ENCODE measurements at regions not wholly inside any gene's neighbourhood (a gene's known extent, or its start where the extent isn't known, plus 50 kb on each side); places are given as distances from the start of the nearest gene placed in this dataset.

DNA sequence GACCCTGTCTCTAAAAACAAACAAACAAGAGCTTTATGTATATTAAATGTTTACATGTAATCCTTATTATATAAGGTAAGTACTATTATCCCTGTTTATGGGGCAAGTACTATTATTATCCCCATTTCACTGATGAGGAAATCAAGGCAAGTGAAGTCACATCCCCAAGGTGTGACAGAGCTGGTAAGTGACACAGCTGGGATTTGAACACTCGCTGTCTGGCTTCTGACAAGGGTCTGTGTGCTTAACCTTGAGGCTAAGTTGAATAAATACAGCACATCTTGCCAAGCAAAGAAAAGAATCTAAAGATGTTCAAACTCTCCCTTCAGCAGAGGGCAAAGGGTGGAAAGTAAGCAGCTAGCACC, 167.9 kb upstream of the IRF2BP2 start:
- in situ Hi-C loops (cut with HindIII; ENCODE audit: low pct_unique_long_range_greater_than_20kb, low sequenced_read_pairs): no loop called here
- DNase-seq (ENCODE audit: low read depth in 1 of 2, low spot score in 1 of 2): no peak
- no peak for TF ChIP-seq JUND (IDR thresholded peaks at IDR 0.05; ENCODE audit: low read depth)

DNA sequence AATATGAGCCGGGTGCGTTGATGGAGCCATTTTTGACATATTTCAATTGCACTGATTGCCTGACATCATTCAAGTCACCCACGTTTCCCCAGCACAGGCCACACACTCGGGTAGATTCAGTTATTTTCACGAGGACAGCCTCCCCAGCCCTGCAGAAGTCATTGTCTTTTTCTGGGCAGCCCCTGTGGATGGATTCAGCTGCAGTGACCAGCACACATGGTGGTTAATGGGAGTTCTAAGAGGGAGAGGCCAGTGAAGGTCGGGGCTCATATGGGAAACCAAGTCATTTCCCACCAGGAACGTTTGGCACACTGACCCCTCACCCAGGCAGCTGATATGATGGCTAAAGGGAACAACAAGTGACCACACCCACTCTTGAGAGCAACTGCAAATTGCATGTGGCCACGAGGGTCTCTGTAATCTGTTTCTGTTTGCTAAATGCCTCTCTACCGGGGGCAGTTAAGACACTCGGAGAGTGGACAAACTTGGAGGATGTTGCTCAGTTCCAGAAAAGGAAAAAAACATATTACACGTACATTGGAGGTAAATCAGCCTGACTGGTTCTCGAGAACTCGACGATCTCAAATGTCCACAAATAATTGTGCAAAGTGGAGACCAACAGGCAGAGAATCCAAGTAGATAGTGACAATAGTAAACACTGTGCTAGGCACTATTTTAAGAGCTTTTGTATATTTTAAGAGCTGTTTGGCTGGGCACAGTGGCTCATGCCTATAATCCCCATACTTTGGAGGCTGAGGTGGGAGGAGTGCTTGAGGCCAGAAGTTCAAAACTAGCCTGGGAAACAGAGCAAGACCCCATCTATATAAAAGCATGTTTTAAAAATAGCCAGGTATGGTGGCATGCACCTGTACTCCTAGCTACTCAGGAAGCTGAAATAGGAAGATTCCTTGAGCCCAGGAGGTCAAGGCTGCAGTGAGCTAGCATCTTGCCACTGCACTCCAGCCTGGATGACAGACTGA, 167.2 kb upstream of the IRF2BP2 start:
- TF ChIP-seq JUND (IDR thresholded peaks at IDR 0.05; ENCODE audit: low read depth): no peak
- no peak for DNase-seq (ENCODE audit: low read depth in 1 of 2, low spot score in 1 of 2)
- in situ Hi-C loops (cut with HindIII; ENCODE audit: low pct_unique_long_range_greater_than_20kb, low sequenced_read_pairs): no loop called here

DNA sequence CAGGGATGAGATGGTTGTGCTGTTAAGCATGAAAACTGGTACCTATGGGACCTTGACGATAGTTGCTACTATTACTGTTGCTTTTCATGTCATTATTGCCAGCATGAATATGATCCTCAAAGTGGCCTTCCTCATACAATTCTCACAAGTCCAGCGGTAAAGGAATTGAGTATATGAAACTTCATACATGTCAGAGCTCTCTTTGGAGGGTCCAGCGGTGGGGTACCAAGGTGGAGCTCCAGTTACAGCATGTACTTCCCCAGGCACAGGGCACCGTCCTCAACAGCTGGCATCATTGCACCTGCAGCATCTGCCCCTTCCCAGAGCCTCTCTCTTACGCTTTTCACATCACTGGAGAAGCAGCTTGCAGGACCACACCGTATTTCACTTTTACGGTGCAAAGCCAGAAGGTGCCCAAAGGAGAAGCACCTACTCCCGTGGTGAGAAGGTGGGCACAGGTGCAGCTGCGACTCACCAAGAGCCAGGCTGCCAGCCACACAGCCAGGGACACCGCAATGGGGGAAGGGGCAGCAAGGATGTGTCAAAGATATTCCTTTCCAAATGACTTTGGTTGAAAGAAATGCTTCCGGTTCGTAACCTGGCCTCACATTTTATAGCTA, 166.4 kb upstream of the IRF2BP2 start:
- in situ Hi-C loops (cut with HindIII; ENCODE audit: low pct_unique_long_range_greater_than_20kb, low sequenced_read_pairs): no loop called here
- DNase-seq (ENCODE audit: low read depth in 1 of 2, low spot score in 1 of 2): no peak
- TF ChIP-seq JUND (IDR thresholded peaks at IDR 0.05; ENCODE audit: low read depth): no peak

DNA sequence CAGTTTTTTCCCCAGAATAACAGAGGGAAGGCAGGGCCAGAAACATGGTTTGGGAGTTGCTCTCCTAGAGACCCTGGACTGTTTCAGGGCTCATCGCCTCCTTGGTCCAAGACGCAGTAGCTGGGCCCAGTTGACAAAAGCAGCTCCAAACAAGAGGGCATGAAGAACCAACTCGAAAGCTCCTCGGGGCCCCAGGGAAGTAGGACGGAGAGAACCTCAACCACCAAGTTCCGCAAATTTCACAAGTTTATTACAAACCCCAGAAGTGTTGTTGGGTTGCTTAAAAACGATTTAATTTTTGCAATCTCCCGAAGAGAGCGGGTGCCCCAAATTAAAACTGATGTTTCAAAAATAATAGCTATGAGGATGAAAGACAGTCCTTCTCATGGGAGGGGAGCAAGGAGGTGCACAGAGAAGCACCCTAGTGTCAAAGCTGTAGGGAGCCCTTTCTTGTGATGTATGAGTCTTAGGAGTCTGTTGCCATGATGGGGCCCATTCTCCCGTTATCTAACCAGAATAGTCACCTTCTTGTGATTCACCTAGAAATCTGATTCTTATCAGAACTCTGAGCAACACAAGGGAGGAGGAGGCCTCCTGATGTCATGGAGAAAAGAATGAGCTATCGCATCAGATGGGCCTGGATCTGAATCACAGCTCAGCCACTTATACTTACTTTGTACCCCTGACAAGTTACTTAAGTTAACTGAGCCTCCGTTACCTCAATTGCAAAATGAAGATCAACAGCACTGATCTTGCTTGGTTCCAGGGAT, 165.7 kb upstream of the IRF2BP2 start:
- DNase-seq (ENCODE audit: low read depth in 1 of 2, low spot score in 1 of 2): no peak
- TF ChIP-seq JUND (IDR thresholded peaks at IDR 0.05; ENCODE audit: low read depth): no peak
- in situ Hi-C loops (cut with HindIII; ENCODE audit: low pct_unique_long_range_greater_than_20kb, low sequenced_read_pairs): no loop called here

DNA sequence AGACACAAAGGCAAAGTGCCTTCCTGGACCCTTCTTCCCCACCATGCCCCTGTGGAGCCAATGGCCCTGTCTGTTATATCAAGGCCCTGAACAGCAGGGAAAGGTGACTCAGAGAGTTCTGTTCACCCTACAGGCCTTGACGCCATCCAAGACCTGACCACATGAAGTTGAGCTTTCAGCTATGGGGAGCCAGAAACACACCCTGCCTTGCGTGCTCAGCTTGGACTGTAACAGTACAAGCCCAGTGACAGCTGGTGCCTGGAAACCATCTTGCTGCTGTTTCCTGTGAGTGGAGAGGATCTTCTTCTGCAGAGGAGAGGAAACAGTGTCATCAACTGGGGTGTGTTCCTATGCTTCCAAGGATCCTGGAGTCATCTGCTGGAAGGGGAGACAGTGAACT, 165.0 kb upstream of the IRF2BP2 start:
- TF ChIP-seq JUND (IDR thresholded peaks at IDR 0.05; ENCODE audit: low read depth): no peak
- no peak for DNase-seq (ENCODE audit: low read depth in 1 of 2, low spot score in 1 of 2)
- in situ Hi-C loops (cut with HindIII; ENCODE audit: low pct_unique_long_range_greater_than_20kb, low sequenced_read_pairs): no loop called here

DNA sequence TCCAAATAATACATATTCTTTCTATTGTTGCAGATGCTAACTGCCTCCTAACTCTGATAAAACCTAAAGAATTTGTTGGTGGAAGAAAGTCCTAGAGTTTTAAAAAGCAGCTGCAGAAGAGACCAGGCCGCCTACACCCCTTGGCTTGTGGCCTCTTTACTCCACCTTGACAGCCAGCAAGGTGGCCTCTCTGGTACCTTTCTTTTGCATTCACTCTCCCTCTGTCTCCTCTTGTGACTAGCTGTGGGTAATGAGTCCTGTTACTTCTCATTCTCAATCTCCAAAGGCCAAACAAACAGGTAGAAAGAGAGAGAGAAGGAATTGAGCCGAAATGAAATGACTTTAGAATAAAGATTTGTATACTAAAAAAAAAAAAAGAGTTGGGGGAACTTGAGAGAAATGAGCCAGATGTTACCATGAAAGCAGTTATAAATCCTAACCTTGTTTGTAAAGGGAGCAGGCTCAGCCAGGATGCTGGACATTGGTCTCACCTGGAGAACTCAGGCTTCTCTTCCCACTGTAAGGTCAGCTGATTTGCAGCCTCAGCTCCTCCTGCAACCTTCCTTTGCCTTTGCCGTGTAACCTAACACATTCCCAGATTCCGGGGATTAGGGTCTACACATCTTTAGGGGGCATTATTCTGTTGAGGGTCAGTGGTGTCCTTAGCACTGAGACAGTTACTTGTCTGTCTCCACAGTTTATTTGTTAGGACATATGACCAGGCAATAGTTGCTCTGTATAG, 164.1 kb upstream of the IRF2BP2 start:
- no peak for TF ChIP-seq JUND (IDR thresholded peaks at IDR 0.05; ENCODE audit: low read depth)
- no peak for DNase-seq (ENCODE audit: low read depth in 1 of 2, low spot score in 1 of 2)
- in situ Hi-C loops (cut with HindIII; ENCODE audit: low pct_unique_long_range_greater_than_20kb, low sequenced_read_pairs): no loop called here

DNA sequence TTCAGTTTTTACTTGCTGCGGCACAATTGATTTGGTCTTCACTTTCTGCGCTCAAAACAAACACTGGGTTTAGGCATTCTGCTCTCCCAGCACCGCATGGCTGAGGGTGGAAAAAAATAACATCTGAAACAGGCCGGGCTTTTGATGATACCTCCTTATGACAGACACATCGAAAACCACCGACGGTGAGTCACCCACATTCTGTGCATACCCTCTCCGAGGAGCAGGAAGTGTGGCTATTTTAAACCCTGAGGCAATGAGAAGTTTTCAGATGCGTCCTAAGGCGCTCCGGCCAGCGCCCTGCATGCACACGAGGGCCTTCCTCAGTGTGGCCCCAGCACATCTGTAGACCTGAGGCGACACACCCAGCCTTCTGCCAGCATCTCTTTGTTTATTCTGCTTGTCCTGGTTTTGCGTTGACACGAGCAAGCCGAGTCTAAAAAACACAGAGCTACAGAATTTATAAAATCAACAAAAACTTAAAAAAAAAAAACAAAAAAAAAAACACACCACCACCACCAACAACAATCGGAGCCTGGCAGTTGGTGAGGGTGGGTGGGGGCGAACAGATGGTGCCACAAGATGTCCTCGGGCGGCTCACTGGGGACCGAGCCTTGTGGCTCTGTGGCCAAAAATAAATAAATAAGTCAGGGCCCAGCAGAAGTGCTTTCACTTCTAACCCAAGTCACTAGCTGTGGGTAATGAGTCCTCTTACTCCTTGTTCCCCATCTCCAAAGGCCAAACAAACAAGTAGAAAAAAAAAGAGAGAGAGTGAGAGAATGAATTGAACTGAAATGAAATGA, 162.6 kb upstream of the IRF2BP2 start:
- in situ Hi-C loops (cut with HindIII; ENCODE audit: low pct_unique_long_range_greater_than_20kb, low sequenced_read_pairs): no loop called here
- peak in 1 of 2 experiments; percentile 79 for DNase-seq (ENCODE audit: low read depth in 1 of 2, low spot score in 1 of 2)
- TF ChIP-seq JUND (IDR thresholded peaks at IDR 0.05; ENCODE audit: low read depth): no peak

DNA sequence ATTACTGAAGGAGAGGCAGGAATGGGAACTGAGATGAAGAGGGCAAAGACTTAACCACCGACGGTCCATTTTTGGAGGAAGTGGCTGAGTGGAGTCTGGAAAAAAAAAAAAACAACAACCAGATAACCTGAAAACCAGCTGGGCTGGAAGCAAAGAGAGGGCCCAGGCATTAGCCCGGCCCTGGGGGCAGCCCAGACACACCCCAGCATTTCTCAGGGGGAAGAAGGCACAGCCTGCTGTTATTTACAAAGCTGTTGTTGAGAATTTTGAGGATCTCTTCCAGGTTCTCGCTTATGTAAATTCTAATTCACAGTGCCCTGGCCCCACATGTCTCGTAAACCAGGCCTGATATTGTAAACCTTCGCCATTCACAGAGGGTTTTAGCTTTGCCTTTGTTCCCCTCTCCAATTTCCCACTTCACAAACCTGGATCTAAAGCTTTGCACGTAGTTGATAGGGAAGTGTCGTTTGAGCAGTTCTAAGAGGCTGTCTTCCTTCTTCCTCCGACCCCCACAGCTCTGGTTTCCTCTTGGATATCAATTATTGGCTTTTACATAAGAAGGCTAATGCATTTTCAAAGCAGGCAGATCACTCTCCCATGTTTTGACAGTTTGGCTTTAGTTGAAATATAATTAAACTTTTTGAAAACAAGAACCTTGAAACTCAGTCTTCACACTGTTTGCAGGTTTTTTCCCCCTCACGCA, 161.8 kb upstream of the IRF2BP2 start:
- no peak for TF ChIP-seq JUND (IDR thresholded peaks at IDR 0.05; ENCODE audit: low read depth)
- in situ Hi-C loops (cut with HindIII; ENCODE audit: low pct_unique_long_range_greater_than_20kb, low sequenced_read_pairs): no loop called here
- no peak for DNase-seq (ENCODE audit: low read depth in 1 of 2, low spot score in 1 of 2)

DNA sequence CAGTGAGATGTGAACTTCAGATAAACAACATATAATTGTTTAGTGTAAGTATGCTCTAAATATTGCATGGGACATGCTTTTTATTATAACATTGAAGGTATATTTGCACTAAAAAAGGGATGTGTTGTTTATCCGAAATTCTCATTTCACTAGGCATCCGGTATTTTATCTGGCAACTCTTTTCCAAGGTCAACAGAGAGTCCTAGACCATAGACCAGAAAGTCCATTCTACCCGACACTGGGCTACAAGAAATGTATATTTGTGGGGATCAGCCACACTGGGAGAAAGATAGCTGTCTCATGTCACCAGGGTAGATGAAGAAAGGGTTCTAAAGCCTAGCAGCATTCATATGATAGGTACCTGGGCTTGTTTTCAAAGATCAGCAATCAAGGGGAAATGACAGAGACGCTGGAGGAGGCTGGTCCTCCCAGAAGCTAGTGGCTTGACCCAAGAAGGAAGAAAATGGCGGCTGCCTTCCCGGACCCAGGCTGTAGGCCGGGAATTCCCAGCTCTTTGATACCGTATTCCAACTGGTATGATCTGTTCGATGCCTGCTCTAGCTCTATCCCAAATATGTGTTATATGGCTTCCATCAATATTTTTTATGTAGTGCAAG, 161.1 kb upstream of the IRF2BP2 start:
- DNase-seq (ENCODE audit: low read depth in 1 of 2, low spot score in 1 of 2): no peak
- in situ Hi-C loops (cut with HindIII; ENCODE audit: low pct_unique_long_range_greater_than_20kb, low sequenced_read_pairs): no loop called here
- TF ChIP-seq JUND (IDR thresholded peaks at IDR 0.05; ENCODE audit: low read depth): no peak

DNA sequence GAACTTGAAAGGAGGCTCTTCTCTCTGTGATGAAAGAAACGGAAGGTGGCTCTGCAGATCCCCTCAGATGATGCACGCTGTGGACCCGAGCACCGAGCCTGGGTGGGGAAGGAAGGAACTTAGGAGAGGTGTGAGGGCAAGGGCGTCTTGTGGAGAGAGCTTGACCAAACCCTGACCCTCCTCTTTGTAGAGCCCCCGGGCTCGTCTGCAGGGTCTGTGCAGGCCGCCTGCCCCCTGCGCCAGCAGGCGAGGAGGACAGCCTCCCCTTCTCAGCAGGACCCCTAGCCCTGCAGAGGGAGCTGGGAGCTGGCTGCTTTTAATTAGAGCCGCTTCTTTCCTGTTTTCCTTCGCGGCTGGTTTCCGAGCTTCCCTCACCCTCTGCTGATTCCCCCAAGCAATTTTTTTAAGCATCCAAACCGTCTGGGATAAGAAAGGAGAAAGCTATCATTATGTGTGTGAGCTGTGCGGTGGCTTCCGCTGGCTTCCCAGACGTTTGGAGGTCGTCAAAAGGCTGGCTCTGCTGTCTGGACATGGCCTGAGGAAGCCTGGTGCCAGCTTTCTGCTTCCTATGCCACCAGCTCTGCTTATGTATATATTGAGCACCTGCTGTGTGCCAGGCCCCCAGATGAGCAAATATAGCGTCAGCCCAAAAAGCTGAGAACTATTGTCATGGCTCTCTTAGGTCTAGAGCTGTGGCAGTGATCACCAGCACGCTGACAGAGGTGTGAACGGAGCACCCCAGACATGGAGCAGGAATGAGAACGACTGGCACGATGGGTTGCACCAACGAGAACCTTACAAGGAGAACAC, 160.2 kb upstream of the IRF2BP2 start:
- in situ Hi-C loops (cut with HindIII; ENCODE audit: low pct_unique_long_range_greater_than_20kb, low sequenced_read_pairs): no loop called here
- no peak for DNase-seq (ENCODE audit: low read depth in 1 of 2, low spot score in 1 of 2)
- no peak for TF ChIP-seq JUND (IDR thresholded peaks at IDR 0.05; ENCODE audit: low read depth)
